ENCODE measurements at regions not wholly inside any gene's neighbourhood (a gene's known extent, or its start where the extent isn't known, plus 50 kb on each side); places are given as distances from the start of the nearest gene placed in this dataset.
"Not testable (repeated sequence)": the region's sequence is repeated elsewhere in the genome, so short reads cannot be mapped to it uniquely, and the experiment has no call there.

GRCh38 chr9:36521148-36521547 lies 51.5 kb upstream of the MELK start:
- no peak for DNase-seq

- no peak for DNase-seq
Measured at GRCh38 chr9:36517131-36517530, 55.6 kb upstream of the MELK start.

GRCh38 chr9:36504156-36504555 lies 68.5 kb upstream of the MELK start:
- no peak for DNase-seq

DNA sequence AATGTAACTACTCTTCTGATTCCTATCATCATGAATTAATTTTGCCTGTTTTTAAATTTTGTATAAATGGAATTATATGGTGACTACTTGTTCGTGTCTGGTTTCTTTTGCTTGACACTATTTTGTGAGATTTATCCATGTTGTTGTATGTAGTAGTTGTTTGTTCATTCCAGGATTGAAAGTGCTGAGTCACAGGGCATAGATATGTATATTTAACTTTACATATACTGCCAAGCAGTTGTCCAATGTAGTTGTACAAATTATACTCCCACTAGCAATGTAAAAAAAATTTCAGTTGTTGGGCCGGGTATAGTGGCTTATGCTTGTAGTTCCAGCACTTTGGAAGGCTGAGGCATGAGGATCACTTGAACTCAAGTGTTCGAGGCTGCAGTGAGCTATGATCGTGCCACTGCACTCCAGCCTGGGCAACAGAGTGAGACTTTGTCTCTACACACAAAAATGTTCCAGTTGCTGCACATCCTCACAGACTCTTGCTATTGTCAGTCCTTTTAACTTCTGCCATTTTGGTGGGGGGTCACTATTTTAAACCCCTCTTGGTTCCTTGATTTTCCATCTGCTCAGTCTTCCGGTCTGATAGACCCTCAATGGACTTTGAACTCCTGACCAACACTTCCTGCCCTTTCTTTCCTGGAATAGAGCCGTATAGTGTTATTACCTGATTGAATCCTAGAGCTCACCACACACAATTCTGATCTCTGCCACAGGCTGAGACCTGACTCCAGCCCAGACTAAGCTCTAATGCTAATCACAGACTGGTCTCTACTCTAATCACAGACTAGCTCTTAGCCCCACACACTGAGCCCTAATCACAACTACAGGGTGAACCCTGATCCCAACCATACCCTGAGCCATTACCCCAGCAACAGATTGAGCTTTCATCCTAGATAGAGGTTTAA lies 69.3 kb upstream of the MELK start:
- DNase-seq: no peak

DNA sequence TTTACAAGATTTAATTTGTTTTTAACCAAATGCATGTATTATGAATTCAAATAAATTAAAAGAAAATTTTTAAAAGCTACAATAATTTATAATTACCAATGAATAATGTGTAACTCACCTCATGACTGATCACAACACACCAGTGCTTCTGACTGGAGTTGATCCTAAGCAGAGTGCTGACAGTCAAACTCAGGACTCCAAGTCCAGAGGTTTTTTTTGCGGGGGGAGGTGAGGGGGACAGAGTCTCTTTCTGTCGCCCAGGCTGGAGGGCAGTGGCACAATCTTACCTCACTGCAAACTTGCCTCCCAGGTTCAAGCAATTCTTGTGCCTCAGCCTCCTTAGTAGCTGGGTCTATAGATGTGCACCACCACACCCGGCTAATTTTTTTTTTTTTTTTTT lies 71.0 kb upstream of the MELK start:
- no peak for DNase-seq

GRCh38 chr9:36500931-36501330 lies 71.8 kb upstream of the MELK start:
- DNase-seq: not testable (repeated sequence)

GRCh38 chr9:36499174-36499890 lies 73.4 kb upstream of the MELK start:
- DNase-seq: peak; percentile 36

- not testable (repeated sequence) for DNase-seq
Measured at GRCh38 chr9:36493564-36493963, 79.1 kb upstream of the MELK start.

GRCh38 chr9:36492865-36493264 lies 79.8 kb upstream of the MELK start:
- DNase-seq: no peak

DNA sequence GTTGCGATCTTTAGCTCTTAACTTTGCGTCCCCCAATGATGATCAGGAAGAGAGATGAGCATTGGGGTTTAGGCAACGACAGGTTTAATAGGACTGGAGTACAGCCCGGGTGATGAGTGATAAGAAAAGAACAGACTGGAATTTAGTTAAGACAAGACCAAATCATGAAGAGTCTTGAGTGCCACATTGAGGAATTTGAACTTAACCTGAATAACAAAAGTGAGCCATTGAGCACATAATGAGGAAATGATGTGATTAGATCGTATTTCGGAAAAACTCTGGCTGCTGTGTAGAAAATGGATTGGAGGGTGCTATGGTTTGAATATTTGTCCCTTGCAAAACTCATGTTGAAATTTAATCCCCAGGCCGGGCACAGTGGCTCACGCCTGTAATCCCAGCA lies 83.2 kb upstream of the MELK start:
- no peak for DNase-seq

GRCh38 chr9:36488389-36488756 lies 84.3 kb upstream of the MELK start:
- no peak for DNase-seq

DNA sequence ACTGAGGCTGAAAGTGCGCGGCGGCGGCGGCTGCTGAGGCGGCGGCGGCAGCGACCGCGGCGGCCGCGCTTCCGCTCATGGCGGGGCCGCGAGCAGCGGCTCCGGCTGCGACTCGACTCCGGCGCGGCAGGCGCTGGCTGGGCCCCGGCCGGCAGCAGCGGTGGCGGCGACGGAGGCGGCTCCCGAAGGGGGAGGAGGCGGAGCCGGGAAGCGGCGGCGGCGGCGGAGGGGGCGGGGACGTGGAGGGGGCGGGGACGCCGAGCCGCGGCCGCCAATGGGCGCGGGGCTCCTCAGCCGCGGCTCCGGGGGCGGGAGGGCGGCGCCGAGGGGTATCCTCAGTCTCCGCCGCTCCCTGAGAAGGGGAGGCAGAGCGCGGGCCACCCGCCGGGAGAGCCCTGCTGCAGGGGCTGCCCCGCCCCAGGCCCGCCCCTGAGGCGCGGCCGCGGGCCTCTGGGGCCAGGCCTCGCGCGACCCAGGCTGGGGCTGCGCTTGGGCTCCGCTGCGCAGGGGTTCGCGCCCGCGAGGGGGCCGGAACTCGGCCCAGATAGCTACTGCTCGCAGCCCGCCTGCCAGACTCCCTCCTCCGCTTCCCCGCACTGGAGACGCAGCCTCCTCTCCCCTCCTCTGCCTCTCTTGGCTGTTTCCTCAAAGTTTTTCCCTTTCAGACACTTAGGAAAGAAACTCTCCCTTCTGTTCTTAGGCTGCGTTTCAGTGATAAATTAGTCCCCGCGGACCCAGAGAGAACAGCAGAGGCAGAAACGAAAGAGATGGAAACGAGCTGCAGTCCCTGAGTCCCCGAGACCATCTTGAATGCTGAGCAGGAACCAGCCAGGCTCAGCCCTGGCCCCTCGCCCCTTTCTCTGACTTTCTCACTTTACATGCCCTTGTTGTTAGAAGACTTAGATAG lies 85.0 kb upstream of the MELK start:
- peak; percentile 84 for DNase-seq

GRCh38 chr9:36486933-36487481 lies 85.7 kb upstream of the MELK start:
- DNase-seq: no peak

DNA sequence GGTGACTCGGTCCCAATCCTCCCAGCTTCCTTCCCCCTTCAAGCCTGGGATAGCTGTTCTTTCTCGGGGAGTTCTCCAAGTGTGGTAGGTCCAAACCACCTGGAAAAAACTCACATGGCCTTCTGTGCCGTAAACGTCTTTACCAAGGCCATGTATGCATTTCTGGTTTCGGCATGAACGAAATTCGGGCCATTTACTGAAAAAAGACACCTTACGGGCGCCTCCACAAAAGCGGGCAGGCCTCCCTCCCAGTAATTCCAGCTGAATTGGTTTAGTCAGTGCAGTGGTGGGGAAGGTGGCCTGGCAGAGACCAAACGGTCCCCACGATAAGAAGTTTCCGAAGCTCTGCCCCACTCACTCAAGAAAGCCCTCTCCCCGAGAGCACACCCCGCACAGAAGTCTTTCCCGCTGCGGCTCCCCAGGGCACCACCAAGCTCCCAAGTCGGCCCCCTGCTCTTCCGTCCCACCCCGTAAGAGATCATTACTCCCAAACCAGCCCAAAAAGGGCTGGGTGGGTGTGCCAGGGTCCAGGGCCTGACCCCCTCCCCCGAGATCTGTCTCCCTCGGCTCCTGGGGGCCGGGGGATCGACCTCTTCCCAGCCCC lies 86.3 kb upstream of the MELK start:
- no peak for DNase-seq

DNA sequence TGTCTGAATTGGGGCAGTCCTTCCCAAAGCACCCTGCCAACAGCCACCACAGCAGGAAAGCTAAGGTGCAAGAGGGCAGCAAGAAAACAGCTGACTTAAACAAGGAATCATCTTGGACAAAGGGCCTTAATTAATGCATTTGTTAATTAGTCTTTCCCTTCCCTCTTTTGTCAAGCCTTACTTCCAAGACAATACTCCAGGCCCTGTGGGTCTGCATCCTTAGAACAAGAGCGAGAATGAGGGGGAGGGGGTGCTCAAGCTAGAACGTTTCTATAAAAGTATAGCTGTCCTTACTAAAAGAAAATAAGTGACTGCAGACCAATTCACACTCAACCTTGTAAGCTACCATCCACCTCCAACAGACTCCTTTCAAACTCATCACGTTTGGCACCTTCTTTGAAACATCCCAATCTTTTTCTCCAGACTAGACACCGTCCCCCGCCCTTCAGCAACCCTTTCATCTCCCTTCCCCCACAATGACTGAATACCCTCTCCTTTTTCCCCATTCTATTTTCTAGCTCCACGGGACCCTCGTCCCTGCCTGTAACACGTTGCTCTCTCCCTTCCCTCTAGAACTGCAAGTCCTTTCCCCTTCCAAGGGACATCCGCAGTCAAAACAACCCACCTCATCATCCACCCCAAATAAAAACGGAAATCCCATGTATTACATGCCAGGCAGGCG lies 85.7 kb upstream of the RNF38 start:
- no peak for DNase-seq

DNA sequence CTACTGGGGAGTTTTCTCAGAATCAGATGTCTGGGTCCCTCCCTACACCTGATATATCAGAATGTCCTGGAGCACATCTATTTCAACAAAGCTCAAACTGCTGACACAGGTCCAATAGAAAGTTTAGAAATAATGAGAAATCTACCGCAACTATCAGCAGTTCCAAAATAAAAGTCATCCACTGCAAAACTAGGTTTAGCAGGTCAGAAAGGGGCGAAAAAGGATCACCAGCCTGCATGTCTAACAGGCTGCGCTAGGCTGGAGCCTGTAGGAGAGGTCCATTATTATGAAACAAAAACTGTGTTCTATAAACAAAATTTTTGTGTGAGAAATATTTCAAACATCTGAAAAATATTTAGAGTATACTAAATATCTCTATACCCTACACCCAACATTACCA lies 84.1 kb upstream of the RNF38 start:
- DNase-seq: no peak

- DNase-seq: no peak
Measured at GRCh38 chr9:36479101-36479500, 79.0 kb upstream of the RNF38 start.

DNA sequence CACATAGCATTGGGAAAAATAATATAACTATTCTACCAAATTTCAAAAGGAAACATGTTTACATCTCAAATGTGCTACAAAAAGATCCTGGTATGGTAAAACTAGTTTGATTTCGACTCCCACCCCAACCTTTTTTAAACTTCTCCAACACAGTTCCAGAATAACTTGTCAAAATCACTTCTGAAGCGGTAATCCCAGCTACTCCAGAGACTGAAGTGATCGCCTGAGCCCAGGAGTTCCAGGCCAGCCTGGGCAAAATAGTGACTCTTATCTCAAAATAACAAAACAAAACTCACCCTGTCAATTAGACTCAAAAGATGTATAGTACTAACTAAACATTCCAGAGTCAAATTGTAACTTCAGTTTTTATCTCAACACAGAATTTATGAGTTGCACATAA lies 71.3 kb upstream of the RNF38 start:
- DNase-seq: no peak

DNA sequence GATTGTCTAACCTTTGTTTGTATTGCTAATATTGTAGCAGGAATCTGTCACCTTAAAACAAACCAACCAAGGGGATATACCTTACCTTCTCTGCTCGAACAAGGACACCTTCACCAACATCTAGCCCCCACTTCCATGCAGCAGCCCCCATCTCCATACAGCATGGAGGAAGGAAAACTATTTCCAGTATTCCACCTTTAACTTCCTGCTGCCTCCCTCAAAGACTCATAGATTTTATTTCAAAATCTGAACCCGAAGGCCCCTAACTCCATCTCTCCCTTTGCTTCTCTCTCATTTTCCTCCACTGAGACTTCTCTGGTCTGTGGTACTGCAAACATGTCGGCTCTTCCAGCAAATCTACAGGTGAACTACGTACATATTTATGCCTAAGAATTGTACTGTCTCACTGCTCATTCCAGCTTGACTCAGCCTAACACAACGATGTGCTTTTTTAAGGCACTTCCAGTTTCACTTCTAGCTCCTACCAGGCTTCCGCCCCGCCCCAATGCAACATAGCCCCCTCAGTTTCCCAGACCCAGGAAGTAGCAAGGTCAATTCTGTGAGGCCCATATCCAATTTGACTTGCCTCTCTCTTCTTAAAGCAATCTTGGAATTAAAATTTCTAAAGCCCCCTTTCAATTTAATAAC lies 70.7 kb upstream of the RNF38 start:
- DNase-seq: no peak

DNA sequence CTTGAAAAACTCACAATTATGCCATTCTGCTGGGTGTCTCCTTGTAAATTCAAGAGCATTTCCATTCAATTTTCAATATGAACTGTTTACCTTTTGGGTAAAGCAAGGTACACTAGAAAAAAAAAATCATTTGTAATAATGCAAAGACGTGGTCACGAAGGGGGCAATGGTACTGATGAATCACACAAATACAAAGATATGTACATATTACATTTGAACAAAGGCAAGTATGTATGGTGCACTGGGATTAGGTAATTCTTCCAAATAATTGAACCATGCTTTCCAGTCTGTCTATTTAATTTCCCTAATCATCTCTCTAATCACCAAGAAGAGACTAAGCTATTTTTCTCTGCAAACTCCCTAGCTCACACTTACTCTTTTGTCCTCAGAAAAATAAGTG lies 63.4 kb upstream of the RNF38 start:
- no peak for DNase-seq

DNA sequence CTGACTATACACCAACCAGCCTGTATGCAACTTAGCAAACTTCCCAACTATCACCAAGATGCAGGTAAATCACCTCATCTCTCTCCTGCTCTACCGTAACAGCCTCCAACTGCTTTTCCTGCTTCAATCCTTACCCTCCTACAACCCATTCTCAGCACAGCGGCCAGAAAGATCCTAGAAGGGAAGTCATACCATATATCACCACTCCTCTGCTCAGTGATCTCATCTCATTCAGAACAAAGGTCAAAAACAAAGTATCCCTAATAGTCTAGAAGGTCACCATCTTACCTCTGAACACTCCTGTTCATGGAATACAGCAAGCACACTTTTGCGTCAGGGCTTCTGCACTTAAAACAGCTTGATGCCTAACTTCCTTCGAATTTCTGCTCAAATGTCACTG lies 62.2 kb upstream of the RNF38 start:
- no peak for DNase-seq
